Non-pigmented ciliary epithelial cell (primary cell): ENCODE measurements at regions not wholly inside any gene's neighbourhood (a gene's known extent, or its start where the extent isn't known, plus 50 kb on each side); places are given as distances from the start of the nearest gene placed in this dataset.
"Not testable (repeated sequence)": the region's sequence is repeated elsewhere in the genome, so short reads cannot be mapped to it uniquely, and the experiment has no call there.

Experiments
- DNase-seq: peaks from one replicate; pipeline ENCODE4 v3.0.0-alpha.2; 2010; ENCODE audit warnings: low read depth

DNA sequence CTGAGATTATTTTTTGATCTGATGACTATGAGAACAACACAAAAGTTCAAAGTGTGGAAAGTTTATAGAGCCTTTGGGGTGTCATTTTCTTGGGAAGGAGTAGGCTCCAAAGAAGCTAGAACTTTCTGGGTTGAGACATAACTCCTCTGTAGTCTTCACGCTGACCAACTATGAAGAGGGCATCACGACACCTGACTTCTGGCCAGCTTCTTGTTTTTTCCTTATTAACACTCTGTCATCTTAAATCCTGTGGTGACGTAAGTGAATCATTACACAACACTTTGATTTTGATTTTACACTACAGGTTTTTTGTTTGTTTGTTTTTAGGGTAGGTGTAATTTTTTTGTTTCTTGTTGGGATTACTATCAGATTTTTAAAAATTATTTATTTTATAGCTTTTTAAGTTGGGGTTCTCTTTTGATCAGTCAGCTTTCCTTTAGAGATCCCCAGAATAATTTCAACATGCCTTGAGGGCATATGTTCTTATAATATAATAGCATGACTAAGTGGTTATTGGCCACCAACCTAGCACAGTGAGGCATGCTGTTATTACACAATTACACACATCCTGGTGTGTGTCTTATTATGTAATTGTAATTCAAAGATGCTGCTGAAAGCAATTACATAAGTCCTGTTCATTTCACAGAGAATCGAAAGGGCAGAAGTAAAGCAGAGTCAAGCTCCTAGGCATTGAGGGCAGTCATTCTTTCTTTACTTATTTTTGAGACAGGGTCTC lies 281.6 kb upstream of the NOTCH2NLA start:
- DNase-seq, result not testable (repeated sequence)

DNA sequence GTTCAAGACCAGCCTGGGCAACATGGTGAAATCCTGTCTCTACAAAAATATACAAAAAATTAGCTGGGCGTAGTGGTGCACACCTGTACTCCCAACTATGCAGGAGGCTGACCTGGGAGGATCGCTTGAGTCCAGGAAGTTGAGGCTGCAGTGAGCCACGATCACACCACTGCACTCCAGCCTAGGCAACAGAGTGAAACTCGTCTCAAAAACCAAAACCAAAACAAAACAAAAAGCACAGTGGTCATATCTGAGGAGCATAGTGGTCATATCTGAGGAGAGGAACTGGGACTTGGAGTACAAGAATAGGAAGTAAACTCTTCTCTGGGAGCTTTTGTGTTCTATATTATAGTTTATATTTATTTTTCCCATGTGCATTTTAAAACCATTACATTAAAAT lies 275.3 kb upstream of the NOTCH2NLA start:
- DNase-seq, result not testable (repeated sequence)

DNA sequence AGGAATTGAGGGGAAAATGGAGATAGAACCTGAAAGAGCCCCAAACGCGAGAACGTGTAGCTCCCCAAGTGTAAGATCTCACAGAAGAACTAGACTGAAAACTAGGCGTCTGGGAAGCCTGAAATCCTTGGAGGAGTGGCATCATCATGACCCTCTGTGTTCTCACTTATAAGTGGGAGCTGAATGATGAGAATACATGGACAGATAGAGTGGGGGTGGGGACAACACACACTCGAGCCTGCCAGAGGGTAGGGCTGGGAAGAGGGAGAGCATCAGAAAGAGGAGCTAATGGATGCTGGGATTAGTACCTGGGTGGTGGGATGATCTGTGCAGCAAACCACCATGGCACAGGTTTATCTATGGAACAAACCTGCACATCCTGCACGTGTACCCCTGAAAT lies 258.7 kb upstream of the NOTCH2NLA start:
- not testable (repeated sequence) for DNase-seq

DNA sequence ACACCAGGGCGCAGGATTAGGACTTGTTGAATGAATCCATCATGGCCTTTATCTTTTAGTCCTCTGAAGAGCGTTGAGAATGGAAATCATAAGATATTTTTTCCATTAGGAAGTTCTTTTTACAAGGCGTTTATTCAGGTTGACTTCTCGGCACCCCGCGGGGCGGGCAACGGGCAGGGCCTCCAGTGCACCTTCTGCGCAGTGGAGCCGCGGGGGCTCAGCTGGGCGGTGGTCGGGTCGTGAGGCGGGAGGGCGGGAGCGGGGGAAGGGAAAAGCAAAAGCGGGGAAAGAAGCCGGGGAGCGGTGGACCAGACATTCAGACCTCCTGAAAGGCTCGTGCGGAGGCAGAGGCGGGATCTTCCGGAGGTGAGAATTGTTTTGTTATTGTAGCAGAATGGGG lies 258.3 kb upstream of the NOTCH2NLA start:
- DNase-seq, result not testable (repeated sequence)

GRCh38 chr1:146486300-146487014 lies 257.6 kb upstream of the NOTCH2NLA start:
- DNase-seq, result not testable (repeated sequence)

GRCh38 chr1:146484195-146484594 lies 255.4 kb upstream of the NOTCH2NLA start:
- not testable (repeated sequence) for DNase-seq

GRCh38 chr1:146479188-146479587 lies 250.4 kb upstream of the NOTCH2NLA start:
- DNase-seq, result not testable (repeated sequence)

- not testable (repeated sequence) for DNase-seq
Observed at GRCh38 chr1:146478125-146478720, 249.4 kb upstream of the NOTCH2NLA start.

DNA sequence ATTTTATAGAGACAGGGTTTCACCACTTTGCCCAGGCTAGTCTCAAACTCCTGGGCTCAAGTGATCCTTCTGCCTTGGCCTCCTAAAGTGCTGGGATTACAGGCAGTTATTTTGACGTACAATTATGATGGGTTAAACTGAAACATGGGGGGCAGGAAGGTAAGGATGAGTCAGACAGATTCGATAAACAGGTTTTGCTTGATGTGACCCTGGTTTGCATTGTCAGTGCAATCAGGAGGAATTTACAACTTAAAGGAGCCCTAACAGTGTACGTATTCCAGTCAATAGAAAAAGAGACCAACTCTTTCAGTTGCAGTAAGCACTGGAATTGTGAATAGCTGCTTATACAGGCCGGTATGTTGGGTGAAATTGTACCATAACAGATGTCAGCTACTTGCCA lies 246.3 kb upstream of the NOTCH2NLA start:
- DNase-seq, result not testable (repeated sequence)

DNA sequence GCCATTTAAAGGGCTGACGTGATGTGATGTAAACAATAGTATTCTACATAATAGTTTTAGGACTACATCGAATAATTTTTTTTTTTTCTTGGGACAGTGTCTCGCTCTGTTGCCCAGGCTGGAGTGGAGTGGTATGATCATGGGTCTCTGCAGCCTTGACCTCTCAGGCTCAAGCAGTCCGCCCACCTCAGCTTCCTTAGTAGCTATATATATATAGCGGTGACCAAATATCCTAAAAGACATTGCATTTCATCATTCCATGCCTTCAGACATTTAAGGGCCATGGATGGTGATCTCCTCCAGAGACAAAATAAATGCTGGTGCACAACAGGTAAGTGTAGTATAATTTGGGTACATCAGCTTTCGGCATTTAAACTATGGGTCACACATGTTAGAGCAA lies 245.4 kb upstream of the NOTCH2NLA start:
- not testable (repeated sequence) for DNase-seq

- DNase-seq, result not testable (repeated sequence)
Observed at GRCh38 chr1:146472192-146472861, 243.5 kb upstream of the NOTCH2NLA start.

DNA sequence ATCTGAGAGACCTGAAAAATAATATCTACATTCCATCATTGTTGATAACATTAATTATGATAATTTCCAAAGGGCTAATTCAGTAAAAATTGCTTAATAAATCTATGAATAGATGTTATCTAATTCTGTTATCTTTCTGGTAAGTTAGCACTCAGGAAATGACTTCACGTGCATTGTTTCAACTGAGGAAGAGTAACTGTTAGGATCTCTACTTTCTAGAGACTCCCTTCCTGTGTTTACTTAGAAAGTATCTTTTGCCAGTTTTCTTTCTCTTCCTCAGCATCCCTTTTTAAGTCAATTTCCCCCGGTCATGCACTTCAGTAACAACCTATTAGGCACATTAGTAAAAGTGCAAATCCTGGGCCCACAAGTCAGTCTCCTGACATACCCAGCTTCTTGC lies 231.1 kb upstream of the NOTCH2NLA start:
- DNase-seq, result not testable (repeated sequence)

DNA sequence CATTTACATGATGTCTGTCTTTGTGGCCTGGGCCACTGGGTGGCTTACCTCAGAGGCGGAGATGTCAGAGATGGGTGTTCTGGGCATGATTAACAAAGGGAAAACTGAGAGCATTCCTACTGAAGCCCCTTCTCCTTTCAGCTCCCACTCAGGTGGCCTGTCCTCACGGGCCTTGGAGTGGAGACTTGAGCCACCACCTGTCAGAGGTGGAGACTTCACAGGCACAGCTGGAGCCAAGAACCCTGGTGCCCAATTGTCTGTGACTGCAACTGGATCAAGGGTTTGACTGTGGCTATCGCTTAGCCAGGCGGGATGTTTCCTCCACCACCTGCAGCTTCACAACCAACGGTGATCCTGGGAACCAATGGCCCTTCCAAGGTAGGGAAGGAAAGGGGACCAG lies 230.5 kb upstream of the NOTCH2NLA start:
- not testable (repeated sequence) for DNase-seq

GRCh38 chr1:146448877-146449246 lies 220.0 kb upstream of the NOTCH2NLA start:
- DNase-seq, result not testable (repeated sequence)

DNA sequence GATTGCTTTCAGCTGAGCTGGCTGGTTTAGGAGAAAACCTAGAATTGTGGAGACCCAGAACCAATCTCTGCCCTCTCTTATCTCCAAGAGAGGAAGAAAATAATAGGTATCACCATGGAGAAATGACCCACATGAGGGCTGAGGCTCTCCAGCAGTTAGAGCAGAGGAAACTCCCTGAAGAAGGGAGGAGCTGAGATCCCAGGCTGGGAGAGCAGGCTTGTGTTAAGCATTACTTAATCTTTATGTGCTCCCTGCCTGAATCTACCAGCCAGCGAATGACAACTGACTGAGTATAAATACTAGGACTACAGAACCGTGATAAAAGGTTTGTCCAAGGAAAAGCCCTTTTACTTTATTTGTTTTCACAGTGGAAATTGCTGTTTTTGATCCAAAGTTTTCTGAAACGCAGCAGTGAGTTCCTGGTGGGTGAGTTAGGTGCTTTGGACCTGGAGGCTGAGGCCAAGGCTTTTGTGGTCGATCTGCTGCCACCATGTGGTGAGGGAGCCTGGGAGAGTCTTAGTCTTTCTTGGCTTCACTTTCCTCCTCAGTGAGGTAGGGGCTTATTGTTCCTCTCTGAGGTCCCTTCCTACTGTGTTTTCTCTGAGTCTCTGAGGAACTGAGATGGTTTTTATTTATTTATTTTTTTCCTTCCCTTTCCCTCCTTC lies 219.5 kb upstream of the NOTCH2NLA start:
- not testable (repeated sequence) for DNase-seq

DNA sequence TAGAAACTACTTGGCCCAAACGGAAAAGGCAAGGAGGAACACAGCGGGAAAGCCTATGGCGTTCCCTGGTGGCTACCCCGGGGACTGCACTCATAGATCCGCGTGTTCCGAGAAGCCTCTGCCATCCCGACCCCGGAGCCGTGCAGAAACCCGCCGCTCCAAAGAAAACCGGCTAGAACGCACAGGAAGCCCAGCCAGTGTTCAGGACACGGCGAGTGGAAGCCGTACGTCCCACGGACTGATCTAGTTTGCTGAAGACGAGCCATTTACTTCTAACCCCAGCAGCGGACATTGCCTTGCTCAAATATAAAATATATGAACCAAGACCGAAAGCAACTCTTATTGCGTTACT lies 215.0 kb upstream of the NOTCH2NLA start:
- not testable (repeated sequence) for DNase-seq

DNA sequence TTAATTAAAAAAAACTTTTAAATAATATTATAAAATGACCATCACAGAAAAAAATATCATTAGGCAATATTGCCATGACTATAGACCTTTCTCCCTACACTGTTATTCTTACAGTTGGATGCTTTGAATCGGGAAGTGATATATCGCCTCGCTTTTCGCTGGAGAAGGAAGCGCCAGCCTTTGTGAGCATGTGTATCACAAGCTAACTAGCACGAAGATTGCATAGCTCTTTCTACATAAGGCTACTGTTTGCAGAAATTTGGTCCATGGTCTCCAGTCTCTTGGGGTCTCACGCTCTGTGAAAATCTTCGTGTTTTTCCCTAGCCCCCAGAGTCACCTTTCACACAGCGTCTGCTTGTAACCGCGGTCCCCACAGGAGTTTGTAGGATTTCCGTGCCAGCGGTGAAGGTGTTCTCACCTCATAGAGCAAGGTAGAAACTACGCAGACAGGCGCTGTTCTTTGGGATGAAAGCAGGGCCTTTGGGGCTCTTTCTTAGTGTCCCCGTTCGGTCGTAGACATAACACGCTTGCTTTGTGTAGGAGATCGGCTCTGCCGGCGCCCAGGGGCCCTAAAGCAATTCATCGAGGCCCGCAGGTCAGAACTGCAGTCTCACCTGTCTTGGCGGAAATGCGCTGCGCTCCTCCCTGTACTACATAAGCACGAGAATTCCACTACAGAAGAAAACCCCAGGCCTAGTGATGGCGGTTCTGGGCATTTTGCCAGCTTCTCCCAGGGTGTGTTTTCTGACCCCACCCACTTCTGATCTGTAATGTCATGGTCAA lies 214.5 kb upstream of the NOTCH2NLA start:
- DNase-seq, result not testable (repeated sequence)

- not testable (repeated sequence) for DNase-seq
Observed at GRCh38 chr1:146438543-146438942, 209.7 kb upstream of the NOTCH2NLA start.

DNA sequence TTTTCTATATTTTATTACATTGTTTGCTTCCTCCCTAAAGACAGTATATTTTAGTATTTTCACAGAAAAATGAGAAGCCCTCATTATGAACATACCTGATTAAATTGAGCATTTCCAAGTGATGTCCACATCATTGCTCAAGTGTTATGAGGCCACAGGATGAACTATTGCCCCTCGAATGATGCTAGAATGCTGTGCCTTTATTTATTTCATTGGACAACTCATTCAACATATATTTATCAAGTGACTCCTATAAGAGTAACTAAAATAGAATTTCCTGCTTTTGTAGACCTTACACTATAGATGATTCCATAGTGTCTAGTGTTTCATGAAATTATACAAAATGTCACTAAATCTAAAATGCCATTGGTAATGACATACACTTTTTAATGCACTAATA lies 187.8 kb upstream of the NOTCH2NLA start:
- not testable (repeated sequence) for DNase-seq

DNA sequence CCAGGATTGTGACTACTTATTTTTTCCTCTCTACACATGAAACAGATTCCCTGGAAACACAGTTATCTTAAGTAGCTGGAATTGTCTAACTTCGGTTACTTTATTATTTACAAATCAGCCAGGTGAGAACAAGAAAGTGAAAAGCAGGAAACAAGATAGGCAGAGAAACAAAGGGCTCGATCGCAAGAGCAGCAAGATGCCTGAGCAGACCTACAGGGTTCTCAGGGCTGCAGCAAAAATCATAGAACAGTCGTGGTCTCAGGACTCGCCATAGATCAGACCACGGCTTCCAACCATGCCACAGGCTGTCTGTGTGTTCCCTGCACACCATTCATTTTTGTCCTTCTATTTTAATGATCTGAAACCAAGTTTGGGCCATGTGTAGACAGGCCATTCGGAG lies 186.2 kb upstream of the NOTCH2NLA start:
- not testable (repeated sequence) for DNase-seq

GRCh38 chr1:146413911-146414310 lies 185.1 kb upstream of the NOTCH2NLA start:
- peak; percentile 9 for DNase-seq
